Stomach (tissue), 8 donors: ENCODE measurements at regions not wholly inside any gene's neighbourhood (a gene's known extent, or its start where the extent isn't known, plus 50 kb on each side); places are given as distances from the start of the nearest gene placed in this dataset.

Source experiments
- DNase-seq, 2 donors: peaks; one replicate each; pipeline versions ENCODE4 v3.0.0 to v3.0.0-alpha.2; 2013 to 2019
- H3K27ac ChIP-seq, 5 donors: fragments of 200-600 bp in 4 of 5; sonication (generic) in 4 of 5; one replicate each; pipeline ENCODE4 v1.5.1; 2013 to 2019; ENCODE audit warnings: mild to moderate bottlenecking in 1 of 5, moderate library complexity in 1 of 5
- H3K27me3 ChIP-seq, 3 donors: fragments of 200-600 bp; sonication (generic); one replicate each; pipeline ENCODE4 v1.5.1; 2017 to 2019; ENCODE audit warnings: mixed run types in 1 of 3
- H3K36me3 ChIP-seq, 4 donors: fragments of 200-600 bp; sonication (generic); 1 replicate in 3 of 4; 2 replicates in 1 of 4; pipeline ENCODE4 v1.5.1; 2016 to 2019
- H3K4me1 ChIP-seq, 4 donors: fragments of 200-600 bp; sonication (generic); one replicate each; pipeline ENCODE4 v1.5.1; 2016 to 2019
- H3K4me3 ChIP-seq, 4 donors: fragments of 200-600 bp; sonication (generic) in 3 of 4; one replicate each; pipeline ENCODE4 v1.5.1; 2016 to 2019; ENCODE audit warnings: mild to moderate bottlenecking in 1 of 4
- H3K9me3 ChIP-seq, 4 donors: fragments of 200-600 bp; sonication (generic); one replicate each; pipeline ENCODE4 v1.5.1; 2016 to 2019
- EP300 ChIP-seq: sonication (generic); formaldehyde crosslinking; IDR thresholded peaks from one replicate; pipeline ENCODE4 v1.6.1; 2017; ENCODE audit warnings: antibody characterized with exemption
- POLR2A ChIP-seq, 4 donors: fragments of 450-650 bp; IDR thresholded peaks; one replicate each; pipeline ENCODE4 v1.6.1; 2016; ENCODE audit warnings: antibody characterized with exemption in 4 of 4, control low read depth in 2 of 4, mild to moderate bottlenecking in 1 of 4, moderate library complexity in 1 of 4
- POLR2AphosphoS5 ChIP-seq, 3 donors: sonication (generic); formaldehyde crosslinking; IDR thresholded peaks; one replicate each; pipeline ENCODE4 v1.6.1; 2016; ENCODE audit warnings: antibody characterized with exemption in 3 of 3
- WGBS, 5 donors: extraction: QIAGEN DNeasy Blood & Tissue Kit in 3 of 5; methylation state at CpG; one replicate each; pipeline versions ENCODE4 v1.1.5 to v1.1.7; 2013 to 2018; 5-methylcytosine and 5-hydroxymethylcytosine counted together
- intact Hi-C: fragments of 100-400 bp; cut with DNase I; formaldehyde crosslinking; loops from one replicate; pipeline ENCODE4 v1.15.1; 2023; ENCODE audit warnings: low total_unique reads
- TF ChIP-seq, protein P1 (sequence below), 7 experiments: fragments of 450-650 bp in 4 of 7; fragments of 200-600 bp in 3 of 7; sonication (generic) in 3 of 7; IDR thresholded peaks; one replicate each; pipeline ENCODE4 v1.5.1; 2016 to 2019; ENCODE audit warnings: antibody characterized with exemption in 7 of 7, control low read depth in 2 of 7, mild to moderate bottlenecking in 1 of 7
- donor health status: healthy with polysubstance abuse.
- donor health status: Bipolar disorder and iron deficiency.
- donor health status: healthy.

DNA sequence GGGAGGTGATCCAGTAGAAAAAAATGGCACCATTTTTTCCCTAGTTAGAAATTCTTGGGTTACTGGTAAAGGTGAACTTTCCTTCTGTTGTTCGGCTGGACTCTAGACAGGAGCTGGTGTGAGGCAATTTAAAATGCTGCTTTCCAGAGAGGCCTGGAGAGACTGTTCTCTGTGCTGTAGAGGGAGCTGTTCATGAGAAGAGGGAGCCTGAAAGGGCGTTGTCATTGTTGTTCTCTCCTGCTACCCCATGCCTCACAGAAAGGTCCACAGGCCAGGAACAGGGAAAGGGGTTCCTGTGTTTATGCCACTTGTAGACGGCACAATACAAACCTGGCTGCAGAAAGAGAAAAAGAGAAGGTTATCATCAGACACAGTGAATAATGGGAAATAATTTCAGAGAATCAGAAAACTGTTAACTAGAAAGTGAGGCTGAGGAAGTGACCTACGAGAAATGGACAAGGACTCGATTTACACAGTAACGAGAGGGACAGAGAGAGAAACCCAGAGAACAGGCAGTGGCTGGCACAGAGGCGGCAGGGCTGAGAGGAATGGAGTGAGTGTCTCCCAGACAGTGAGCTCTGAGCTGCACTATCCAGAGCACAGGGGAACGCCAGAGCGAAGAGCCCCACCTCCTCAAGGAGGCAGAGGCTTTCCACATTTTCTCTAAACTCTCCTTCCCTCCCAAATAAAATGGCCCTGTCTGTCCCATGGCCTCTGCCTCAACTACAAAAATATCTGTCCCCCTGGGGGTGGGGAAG, 109.2 kb downstream of the RRM1 start:
- no peak for DNase-seq
- no peaks in the 10 kb centered on the region for H3K9me3 ChIP-seq
- H3K27ac ChIP-seq = no peak overlapping the region
- TF ChIP-seq POLR2AphosphoS5 (IDR thresholded peaks at IDR 0.05) (no peak), EP300 (no peak), POLR2A (IDR thresholded peaks at IDR 0.05) (no peak)
- TF ChIP-seq, protein P1, sequence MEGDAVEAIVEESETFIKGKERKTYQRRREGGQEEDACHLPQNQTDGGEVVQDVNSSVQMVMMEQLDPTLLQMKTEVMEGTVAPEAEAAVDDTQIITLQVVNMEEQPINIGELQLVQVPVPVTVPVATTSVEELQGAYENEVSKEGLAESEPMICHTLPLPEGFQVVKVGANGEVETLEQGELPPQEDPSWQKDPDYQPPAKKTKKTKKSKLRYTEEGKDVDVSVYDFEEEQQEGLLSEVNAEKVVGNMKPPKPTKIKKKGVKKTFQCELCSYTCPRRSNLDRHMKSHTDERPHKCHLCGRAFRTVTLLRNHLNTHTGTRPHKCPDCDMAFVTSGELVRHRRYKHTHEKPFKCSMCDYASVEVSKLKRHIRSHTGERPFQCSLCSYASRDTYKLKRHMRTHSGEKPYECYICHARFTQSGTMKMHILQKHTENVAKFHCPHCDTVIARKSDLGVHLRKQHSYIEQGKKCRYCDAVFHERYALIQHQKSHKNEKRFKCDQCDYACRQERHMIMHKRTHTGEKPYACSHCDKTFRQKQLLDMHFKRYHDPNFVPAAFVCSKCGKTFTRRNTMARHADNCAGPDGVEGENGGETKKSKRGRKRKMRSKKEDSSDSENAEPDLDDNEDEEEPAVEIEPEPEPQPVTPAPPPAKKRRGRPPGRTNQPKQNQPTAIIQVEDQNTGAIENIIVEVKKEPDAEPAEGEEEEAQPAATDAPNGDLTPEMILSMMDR (IDR thresholded peaks at IDR 0.05) = no peak
- H3K4me1 ChIP-seq = no peaks in the 10 kb centered on the region
- intact Hi-C loops = no loop called here
- peaks cover 0 to 8% (median 0%) of the 10 kb centered on the region in 3 donors for H3K27me3 ChIP-seq
- no peaks in the 10 kb centered on the region for H3K36me3 ChIP-seq
- 75 to 85% (median 82%) methylated on average over 9 of the region's 9 CpGs for WGBS, 5 donors
- no peak overlapping the region for H3K4me3 ChIP-seq

DNA sequence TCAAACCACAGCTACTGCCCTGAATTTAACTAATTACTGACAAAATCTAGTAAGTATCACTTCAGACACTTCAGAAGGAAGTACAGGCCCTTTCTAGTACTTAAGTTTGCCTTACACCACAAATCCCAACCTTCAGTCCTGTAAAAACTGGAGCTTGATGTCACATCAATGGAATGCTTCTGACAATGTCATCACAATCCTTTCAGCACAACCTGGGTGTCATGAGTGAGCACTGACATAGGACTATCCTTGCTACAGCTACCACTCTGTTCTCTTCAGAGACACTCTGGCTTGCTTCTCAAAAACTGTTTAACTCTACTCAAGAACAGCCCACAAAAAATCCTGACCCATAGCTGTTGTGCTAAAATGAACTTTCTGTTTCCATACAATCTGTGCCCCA, 108.2 kb downstream of the RRM1 start:
- intact Hi-C loops = no loop called here
- no peak for DNase-seq
- no peaks in the 10 kb centered on the region for H3K36me3 ChIP-seq
- H3K27me3 ChIP-seq = peaks cover 0 to 8% (median 0%) of the 10 kb centered on the region in 3 donors
- H3K4me3 ChIP-seq = no peak overlapping the region
- no peak overlapping the region for H3K27ac ChIP-seq
- H3K9me3 ChIP-seq = no peaks in the 10 kb centered on the region
- no peaks in the 10 kb centered on the region for H3K4me1 ChIP-seq
- TF ChIP-seq POLR2A (IDR thresholded peaks at IDR 0.05) = no peak
- TF ChIP-seq POLR2AphosphoS5 (IDR thresholded peaks at IDR 0.05) = no peak
- TF ChIP-seq EP300 = no peak
- TF ChIP-seq, protein P1 (IDR thresholded peaks at IDR 0.05) = no peak

DNA sequence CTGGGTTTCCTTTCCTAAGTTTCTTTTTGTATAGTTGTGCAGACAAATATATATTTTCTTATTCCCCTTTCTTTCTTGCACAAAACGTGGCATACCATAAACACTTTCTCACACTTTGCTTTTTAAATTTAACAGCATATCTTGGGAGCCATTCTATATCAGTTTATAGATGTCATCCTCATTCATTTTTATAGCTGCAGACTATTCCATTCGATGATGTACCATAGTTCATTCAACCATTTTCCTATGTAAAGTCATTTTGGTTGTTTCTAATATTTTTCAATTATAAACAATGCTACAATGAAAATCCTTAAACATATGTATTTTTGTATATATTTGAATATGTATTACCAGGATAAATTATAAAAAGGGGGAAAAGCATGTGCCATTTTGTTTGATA, 102.5 kb downstream of the RRM1 start:
- intact Hi-C loops = no loop called here
- DNase-seq = no peak
- H3K27ac ChIP-seq = no peak overlapping the region
- H3K9me3 ChIP-seq = no peaks in the 10 kb centered on the region
- 76 to 86% (median 79%) methylated on average over 2 of the region's 2 CpGs for WGBS, 5 donors
- no peak overlapping the region for H3K4me3 ChIP-seq
- TF ChIP-seq POLR2AphosphoS5 (IDR thresholded peaks at IDR 0.05) (no peak), EP300 (no peak), POLR2A (IDR thresholded peaks at IDR 0.05) (no peak)
- TF ChIP-seq, protein P1 (IDR thresholded peaks at IDR 0.05) = no peak
- no peaks in the 10 kb centered on the region for H3K4me1 ChIP-seq
- no peaks in the 10 kb centered on the region for H3K27me3 ChIP-seq
- no peaks in the 10 kb centered on the region for H3K36me3 ChIP-seq

GRCh38 chr11:4195909-4196308, 101.3 kb downstream of the RRM1 start:
- Histone ChIP-seq H3K27me3 (no peaks in the 10 kb centered on the region), H3K27ac (peak overlapping the region in 1 of 5 donors; percentile 24), H3K4me1 (peaks cover 0 to 5% (median 2%) of the 10 kb centered on the region in 4 donors), H3K36me3 (no peaks in the 10 kb centered on the region), H3K9me3 (no peaks in the 10 kb centered on the region), H3K4me3 (no peak overlapping the region)
- no peak for DNase-seq
- 10 to 33% (median 17%) methylated on average over 2 of the region's 2 CpGs for WGBS, 5 donors
- TF ChIP-seq, protein P1 (IDR thresholded peaks at IDR 0.05) = no peak
- intact Hi-C loops = no loop called here
